ENCODE measurements at regions not wholly inside any gene's neighbourhood (a gene's known extent, or its start where the extent isn't known, plus 50 kb on each side); places are given as distances from the start of the nearest gene placed in this dataset.

GRCh38 chr11:91187314-91187713, 964.5 kb upstream of the CHORDC1 start:
- TF ChIP-seq CTCF (IDR thresholded peaks at IDR 0.05) (no peak), POLR2A (IDR thresholded peaks at IDR 0.05) (no peak), EP300 (IDR thresholded peaks at IDR 0.05) (no peak)
